NT2/D1 (cell line): ENCODE measurements at regions not wholly inside any gene's neighbourhood (a gene's known extent, or its start where the extent isn't known, plus 50 kb on each side); places are given as distances from the start of the nearest gene placed in this dataset.

ENCODE experiments used
- DNase-seq: peaks from one replicate; pipeline ENCODE4 v3.0.0-alpha.2; 2011; ENCODE audit warnings: low read depth, low spot score
- H3K27me3 ChIP-seq: 2 replicates; pipeline ENCODE4 v1.6.0; 2011; ENCODE audit warnings: mild to moderate bottlenecking; ENCODE audit not compliant: insufficient read length, insufficient read depth
- H3K36me3 ChIP-seq: 2 replicates; pipeline ENCODE4 v1.6.1; 2011; ENCODE audit warnings: mild to moderate bottlenecking, low read length, mixed read lengths; ENCODE audit not compliant: insufficient read depth, insufficient read length
- H3K4me1 ChIP-seq: 2 replicates; pipeline ENCODE4 v1.5.1; 2011; ENCODE audit not compliant: insufficient read depth, insufficient read length
- H3K4me3 ChIP-seq: 2 replicates; pipeline ENCODE4 v1.5.1; 2011; ENCODE audit warnings: low read depth; ENCODE audit not compliant: insufficient read length
- H3K9ac ChIP-seq: 2 replicates; pipeline ENCODE4 v1.6.0; 2011; ENCODE audit warnings: low read depth; ENCODE audit not compliant: insufficient read length
- H3K9me3 ChIP-seq: 2 replicates; pipeline ENCODE4 v1.5.1; 2011; ENCODE audit warnings: mild to moderate bottlenecking, low read length; ENCODE audit not compliant: insufficient read depth
- SUZ12 ChIP-seq: IDR thresholded peaks from 2 replicates; pipeline ENCODE4 v1.6.1; 2011; ENCODE audit not compliant: insufficient read length, insufficient read depth; ENCODE audit errors: extremely low read depth
- YY1 ChIP-seq: IDR thresholded peaks from 2 replicates; pipeline ENCODE4 v1.6.1; 2011; ENCODE audit not compliant: insufficient read length, insufficient read depth
- ZNF274 ChIP-seq: IDR thresholded peaks from 2 replicates; pipeline ENCODE4 v1.6.1; 2011; ENCODE audit warnings: mild to moderate bottlenecking, low read depth, low read length

- H3K4me1 ChIP-seq: no peaks in the 10 kb centered on the region
- TF ChIP-seq ZNF274 (no peak), SUZ12 (no peak), YY1 (no peak)
- H3K9ac ChIP-seq: no peak overlapping the region
- DNase-seq: no peak
- H3K36me3 ChIP-seq: no peaks in the 10 kb centered on the region
- H3K9me3 ChIP-seq: no peaks in the 10 kb centered on the region
- H3K27me3 ChIP-seq: no peaks in the 10 kb centered on the region
- H3K4me3 ChIP-seq: no peak overlapping the region
Observed at GRCh38 chr4:136829280-136829679, 703.0 kb downstream of the PCDH18 start.

GRCh38 chr4:136823020-136823419 lies 709.3 kb downstream of the PCDH18 start:
- no peaks in the 10 kb centered on the region for H3K36me3 ChIP-seq
- H3K9ac ChIP-seq: no peak overlapping the region
- TF ChIP-seq YY1 (no peak), SUZ12 (no peak), ZNF274 (no peak)
- no peaks in the 10 kb centered on the region; the same call in 1 of the 2 replicates for H3K9me3 ChIP-seq
- no peaks in the 10 kb centered on the region for H3K4me1 ChIP-seq
- DNase-seq: no peak
- H3K27me3 ChIP-seq: no peaks in the 10 kb centered on the region
- no peak overlapping the region for H3K4me3 ChIP-seq

- no peaks in the 10 kb centered on the region for H3K4me1 ChIP-seq
- H3K27me3 ChIP-seq: no peaks in the 10 kb centered on the region
- TF ChIP-seq SUZ12: no peak
- no peak for TF ChIP-seq ZNF274
- no peak for TF ChIP-seq YY1
- no peak for DNase-seq
- no peak overlapping the region for H3K9ac ChIP-seq
- H3K9me3 ChIP-seq: no peaks in the 10 kb centered on the region; the same call in 1 of the 2 replicates
- no peak overlapping the region for H3K4me3 ChIP-seq
- no peaks in the 10 kb centered on the region for H3K36me3 ChIP-seq
Observed at GRCh38 chr4:136818811-136819330, 713.4 kb downstream of the PCDH18 start.

- no peaks in the 10 kb centered on the region for H3K27me3 ChIP-seq
- no peak for TF ChIP-seq ZNF274
- no peak for TF ChIP-seq YY1
- no peak for TF ChIP-seq SUZ12
- H3K9me3 ChIP-seq: no peaks in the 10 kb centered on the region; the same call in 1 of the 2 replicates
- no peak overlapping the region for H3K4me3 ChIP-seq
- H3K36me3 ChIP-seq: no peaks in the 10 kb centered on the region
- no peak overlapping the region for H3K9ac ChIP-seq
- DNase-seq: no peak
- H3K4me1 ChIP-seq: no peaks in the 10 kb centered on the region
Observed at GRCh38 chr4:136812100-136812880, 720.0 kb downstream of the PCDH18 start.

GRCh38 chr4:136811496-136812077 lies 720.7 kb downstream of the PCDH18 start:
- Histone ChIP-seq H3K9me3 (peaks cover 4% of the 10 kb centered on the region), H3K4me3 (no peak overlapping the region), H3K27me3 (no peaks in the 10 kb centered on the region), H3K36me3 (no peaks in the 10 kb centered on the region), H3K9ac (no peak overlapping the region), H3K4me1 (no peaks in the 10 kb centered on the region)
- no peak for DNase-seq
- no peak for TF ChIP-seq ZNF274
- no peak for TF ChIP-seq SUZ12
- no peak for TF ChIP-seq YY1

GRCh38 chr4:136810626-136811025 lies 721.7 kb downstream of the PCDH18 start:
- H3K27me3 ChIP-seq: no peaks in the 10 kb centered on the region
- no peaks in the 10 kb centered on the region for H3K4me1 ChIP-seq
- no peak overlapping the region for H3K4me3 ChIP-seq
- no peak for DNase-seq
- H3K9me3 ChIP-seq: peaks cover 13% of the 10 kb centered on the region
- no peaks in the 10 kb centered on the region for H3K36me3 ChIP-seq
- TF ChIP-seq SUZ12 (no peak), ZNF274 (no peak), YY1 (no peak)
- H3K9ac ChIP-seq: no peak overlapping the region

GRCh38 chr4:136806844-136807243 lies 725.5 kb downstream of the PCDH18 start:
- H3K9ac ChIP-seq: no peak overlapping the region
- H3K27me3 ChIP-seq: no peaks in the 10 kb centered on the region
- no peak for DNase-seq
- H3K4me3 ChIP-seq: no peak overlapping the region
- no peaks in the 10 kb centered on the region for H3K4me1 ChIP-seq
- peaks cover 20% of the 10 kb centered on the region for H3K9me3 ChIP-seq
- H3K36me3 ChIP-seq: no peaks in the 10 kb centered on the region
- TF ChIP-seq ZNF274 (no peak), YY1 (no peak), SUZ12 (no peak)

- no peaks in the 10 kb centered on the region for H3K27me3 ChIP-seq
- DNase-seq: no peak
- TF ChIP-seq SUZ12 (no peak), YY1 (no peak), ZNF274 (no peak)
Observed at GRCh38 chr4:136805617-136806016, 726.7 kb downstream of the PCDH18 start.

More at GRCh38 chr4:136805617-136806016, 726.7 kb downstream of the PCDH18 start:
- no peaks in the 10 kb centered on the region for H3K36me3 ChIP-seq
- H3K9ac ChIP-seq: no peak overlapping the region
- no peak overlapping the region for H3K4me3 ChIP-seq
- no peaks in the 10 kb centered on the region for H3K4me1 ChIP-seq
- H3K9me3 ChIP-seq: peaks cover 20% of the 10 kb centered on the region
